OCI-LY1 (cell line): ENCODE measurements at regions not wholly inside any gene's neighbourhood (a gene's known extent, or its start where the extent isn't known, plus 50 kb on each side); places are given as distances from the start of the nearest gene placed in this dataset.

ENCODE experiments used
- H2AFZ ChIP-seq: fragments of 200-600 bp; sonication (generic), shearing (Covaris generic); 2 replicates; pipeline ENCODE4 v1.6.0; 2014; ENCODE audit warnings: antibody characterized with exemption, mild to moderate bottlenecking, low read length
- H3F3A ChIP-seq: fragments of 200-600 bp; sonication (generic), shearing (Covaris generic); 2 replicates; pipeline ENCODE4 v1.6.0; 2014; ENCODE audit warnings: mild to moderate bottlenecking, antibody characterized with exemption, low read length, moderate library complexity; ENCODE audit not compliant: insufficient read depth
- H3K27ac ChIP-seq: fragments of 200-600 bp; sonication (generic); 2 replicates; pipeline ENCODE4 v1.5.1; 2014; ENCODE audit warnings: low read length, mixed run types, mild to moderate bottlenecking, low read depth; ENCODE audit not compliant: poor library complexity, severe bottlenecking
- H3K27me3 ChIP-seq: fragments of 200-600 bp; sonication (generic); 2 replicates; pipeline ENCODE4 v1.6.0; 2014; ENCODE audit warnings: antibody characterized with exemption, mild to moderate bottlenecking, low read length, moderate library complexity; ENCODE audit not compliant: insufficient read depth
- H3K36me3 ChIP-seq: fragments of 200-600 bp; sonication (generic); 2 replicates; pipeline ENCODE4 v1.6.1; 2014; ENCODE audit warnings: mild to moderate bottlenecking, antibody characterized with exemption, low read length, moderate library complexity, mixed read lengths; ENCODE audit not compliant: insufficient read depth
- H3K4me1 ChIP-seq: fragments of 200-600 bp; sonication (generic); 2 replicates; pipeline ENCODE4 v1.5.1; 2014; ENCODE audit warnings: mild to moderate bottlenecking, low read length, moderate library complexity; ENCODE audit not compliant: insufficient read depth, severe bottlenecking
- H3K4me2 ChIP-seq: fragments of 200-600 bp; sonication (generic), shearing (Covaris generic); 2 replicates; pipeline ENCODE4 v1.6.1; 2014; ENCODE audit warnings: low read length
- H3K4me3 ChIP-seq: fragments of 200-600 bp; sonication (generic); 2 replicates; pipeline ENCODE4 v1.5.1; 2014; ENCODE audit warnings: low read length, low read depth, mild to moderate bottlenecking, mixed read lengths; ENCODE audit not compliant: poor library complexity, severe bottlenecking
- H3K79me2 ChIP-seq: fragments of 200-600 bp; shearing (Covaris generic); 2 replicates; pipeline ENCODE4 v1.6.1; 2016; ENCODE audit warnings: mixed run types, low read length, mixed read lengths; ENCODE audit not compliant: insufficient read depth
- H3K9ac ChIP-seq: fragments of 200-600 bp; sonication (generic), shearing (Covaris generic); 2 replicates; pipeline ENCODE4 v1.6.1; 2014; ENCODE audit warnings: mild to moderate bottlenecking, low read length, mixed read lengths
- H3K9me2 ChIP-seq: fragments of 200-600 bp; sonication (generic), shearing (Covaris generic); 2 replicates; pipeline ENCODE4 v1.6.1; 2014; ENCODE audit warnings: low read depth, mild to moderate bottlenecking, low read length, mixed read lengths
- H3K9me3 ChIP-seq: fragments of 200-600 bp; shearing (Covaris generic); 2 replicates; pipeline ENCODE4 v1.6.1; 2014; ENCODE audit warnings: low read length, mixed read lengths
- H4K20me1 ChIP-seq: fragments of 200-600 bp; sonication (generic), shearing (Covaris generic); 2 replicates; pipeline ENCODE4 v1.6.0; 2016; ENCODE audit warnings: mild to moderate bottlenecking, low read length; ENCODE audit not compliant: insufficient read depth
- CTCF ChIP-seq: fragments of 200-600 bp; sonication (generic), shearing (Covaris generic); IDR thresholded peaks from 2 replicates; pipeline ENCODE4 v1.5.1; 2017; ENCODE audit warnings: mild to moderate bottlenecking, antibody characterized with exemption, low read length, moderate library complexity, mixed read lengths
- EZH2 ChIP-seq: fragments of 200-600 bp; sonication (generic), shearing (Covaris generic); IDR thresholded peaks from 2 replicates; pipeline ENCODE4 v1.8.0; 2017; ENCODE audit warnings: borderline replicate concordance, mixed run types, mild to moderate bottlenecking, antibody characterized with exemption, low read length, moderate library complexity, mixed read lengths

DNA sequence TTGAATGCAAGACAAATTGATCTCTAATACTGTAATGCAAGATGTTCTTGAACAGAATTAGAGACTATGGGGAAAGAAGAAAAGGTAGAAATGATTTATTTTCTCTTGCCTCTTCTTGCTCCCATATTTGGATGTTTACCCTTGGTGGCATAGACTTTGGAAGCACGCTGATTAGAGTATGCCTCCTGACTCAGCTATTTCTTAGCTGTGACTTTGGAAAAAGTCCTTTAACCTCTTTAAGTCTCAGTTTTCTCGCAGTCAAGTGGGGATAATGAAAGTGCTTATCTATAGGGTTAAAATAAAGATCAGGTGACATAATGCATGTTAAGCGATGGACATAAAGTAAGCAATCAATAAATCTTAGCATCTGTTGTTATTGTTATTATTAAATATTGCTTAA is 545.5 kb downstream of the GLUD2 start:
- no peak overlapping the region for H3K27ac ChIP-seq
- no peaks in the 10 kb centered on the region for H4K20me1 ChIP-seq
- H3K4me1 ChIP-seq = no peaks in the 10 kb centered on the region
- no peak overlapping the region for H3K9ac ChIP-seq
- no peaks in the 10 kb centered on the region for H3K36me3 ChIP-seq
- TF ChIP-seq CTCF = no peak
- TF ChIP-seq EZH2 = no peak
- H3K79me2 ChIP-seq = no peaks in the 10 kb centered on the region
- H3F3A ChIP-seq = no peaks in the 10 kb centered on the region
- no peak overlapping the region for H3K4me2 ChIP-seq
- no peak overlapping the region for H2AFZ ChIP-seq
- no peaks in the 10 kb centered on the region for H3K27me3 ChIP-seq
- no peak overlapping the region for H3K4me3 ChIP-seq
- H3K9me3 ChIP-seq = no peaks in the 10 kb centered on the region
- no peaks in the 10 kb centered on the region for H3K9me2 ChIP-seq

DNA sequence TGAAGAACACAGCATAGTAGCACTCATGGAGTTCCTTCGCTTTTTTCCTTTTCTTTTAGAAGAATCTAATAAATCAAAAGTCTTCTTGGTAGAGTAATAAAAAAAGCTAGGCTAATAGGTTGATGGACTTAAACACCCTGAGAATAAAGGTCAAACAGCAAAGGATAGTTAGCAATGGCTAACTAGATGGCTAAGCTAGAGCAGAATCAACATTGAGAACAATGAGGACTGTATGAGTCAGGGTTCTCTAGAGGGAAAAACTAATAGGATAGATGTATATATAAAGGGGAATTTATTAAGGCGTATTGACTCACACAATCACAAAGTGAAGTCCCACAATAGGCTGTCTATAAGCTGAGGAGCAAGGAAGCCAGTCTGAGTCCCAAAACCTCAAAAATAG is 550.9 kb downstream of the GLUD2 start:
- H3K27me3 ChIP-seq = no peaks in the 10 kb centered on the region
- no peaks in the 10 kb centered on the region for H4K20me1 ChIP-seq
- H3K4me3 ChIP-seq = no peak overlapping the region
- H3K79me2 ChIP-seq = no peaks in the 10 kb centered on the region
- no peak overlapping the region for H2AFZ ChIP-seq
- H3K9me3 ChIP-seq = no peaks in the 10 kb centered on the region
- no peak overlapping the region for H3K27ac ChIP-seq
- no peaks in the 10 kb centered on the region for H3K9me2 ChIP-seq
- H3K4me2 ChIP-seq = no peak overlapping the region
- H3K36me3 ChIP-seq = no peaks in the 10 kb centered on the region
- TF ChIP-seq EZH2 = no peak
- TF ChIP-seq CTCF = no peak
- H3K9ac ChIP-seq = no peak overlapping the region
- no peaks in the 10 kb centered on the region for H3F3A ChIP-seq
- H3K4me1 ChIP-seq = no peaks in the 10 kb centered on the region

GRCh38 chrX:121635141-121635540 is 587.7 kb downstream of the GLUD2 start:
- Histone ChIP-seq H3K9me3 (no peaks in the 10 kb centered on the region), H3K9me2 (no peaks in the 10 kb centered on the region), H3K4me3 (no peak overlapping the region), H3K9ac (no peak overlapping the region), H3K27me3 (no peaks in the 10 kb centered on the region), H3K4me1 (no peaks in the 10 kb centered on the region), H3K4me2 (no peak overlapping the region), H3K79me2 (no peaks in the 10 kb centered on the region), H2AFZ (no peak overlapping the region), H4K20me1 (no peaks in the 10 kb centered on the region), H3K27ac (no peak overlapping the region), H3K36me3 (no peaks in the 10 kb centered on the region), H3F3A (no peaks in the 10 kb centered on the region)
- TF ChIP-seq CTCF (no peak), EZH2 (no peak)
